Esophagus squamous epithelium (tissue), 4 donors: ENCODE measurements at regions not wholly inside any gene's neighbourhood (a gene's known extent, or its start where the extent isn't known, plus 50 kb on each side); places are given as distances from the start of the nearest gene placed in this dataset.

Source experiments
- POLR2A ChIP-seq, 4 donors: fragments of 450-650 bp; IDR thresholded peaks; one replicate each; pipeline ENCODE4 v1.6.1; 2017; ENCODE audit warnings: antibody characterized with exemption in 4 of 4, mild to moderate bottlenecking in 4 of 4, moderate library complexity in 3 of 4
- TF ChIP-seq, protein P1 (sequence below), 6 experiments: fragments of 450-650 bp in 4 of 6; fragments of 200-600 bp in 2 of 6; sonication (generic) in 2 of 6; IDR thresholded peaks; one replicate each; pipeline ENCODE4 v1.5.1; 2016 to 2019; ENCODE audit warnings: antibody characterized with exemption in 6 of 6, mild to moderate bottlenecking in 4 of 6, moderate library complexity in 4 of 6

DNA sequence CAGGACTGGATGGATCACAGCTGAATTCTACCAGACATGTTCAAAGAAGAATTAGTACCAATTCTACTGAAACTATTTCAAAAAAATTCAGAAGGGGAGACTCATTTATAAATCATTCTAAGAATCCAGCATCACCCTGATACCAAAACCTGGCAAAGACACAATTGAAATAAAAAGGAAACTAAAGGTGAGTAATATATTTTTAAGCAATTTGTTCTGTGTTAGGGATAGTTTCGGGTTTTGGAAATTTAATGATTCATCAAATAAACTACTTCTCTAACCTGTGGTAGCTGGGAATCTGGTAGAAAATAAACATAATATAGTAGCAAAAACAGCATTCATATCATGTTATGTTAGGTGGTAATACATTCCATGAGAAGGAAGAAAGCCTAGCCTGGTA is 662.2 kb upstream of the BOD1L1 start:
- TF ChIP-seq POLR2A (IDR thresholded peaks at IDR 0.05): no peak
- TF ChIP-seq, protein P1, sequence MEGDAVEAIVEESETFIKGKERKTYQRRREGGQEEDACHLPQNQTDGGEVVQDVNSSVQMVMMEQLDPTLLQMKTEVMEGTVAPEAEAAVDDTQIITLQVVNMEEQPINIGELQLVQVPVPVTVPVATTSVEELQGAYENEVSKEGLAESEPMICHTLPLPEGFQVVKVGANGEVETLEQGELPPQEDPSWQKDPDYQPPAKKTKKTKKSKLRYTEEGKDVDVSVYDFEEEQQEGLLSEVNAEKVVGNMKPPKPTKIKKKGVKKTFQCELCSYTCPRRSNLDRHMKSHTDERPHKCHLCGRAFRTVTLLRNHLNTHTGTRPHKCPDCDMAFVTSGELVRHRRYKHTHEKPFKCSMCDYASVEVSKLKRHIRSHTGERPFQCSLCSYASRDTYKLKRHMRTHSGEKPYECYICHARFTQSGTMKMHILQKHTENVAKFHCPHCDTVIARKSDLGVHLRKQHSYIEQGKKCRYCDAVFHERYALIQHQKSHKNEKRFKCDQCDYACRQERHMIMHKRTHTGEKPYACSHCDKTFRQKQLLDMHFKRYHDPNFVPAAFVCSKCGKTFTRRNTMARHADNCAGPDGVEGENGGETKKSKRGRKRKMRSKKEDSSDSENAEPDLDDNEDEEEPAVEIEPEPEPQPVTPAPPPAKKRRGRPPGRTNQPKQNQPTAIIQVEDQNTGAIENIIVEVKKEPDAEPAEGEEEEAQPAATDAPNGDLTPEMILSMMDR (IDR thresholded peaks at IDR 0.05): no peak
